GM23338 (cell line): ENCODE measurements at regions not wholly inside any gene's neighbourhood (a gene's known extent, or its start where the extent isn't known, plus 50 kb on each side); places are given as distances from the start of the nearest gene placed in this dataset.

Experiments used
- ATAC-seq: fragments of 200-7000 bp; cut with Tn5 transposase; 3 replicates; pipeline ENCODE4 v1.9.1; 2020
- DNase-seq: peaks from one replicate; pipeline ENCODE4 v3.0.0-alpha.2; 2015; ENCODE audit warnings: low spot score
- H2AFZ ChIP-seq: fragments of 200-600 bp; sonication (generic); 2 replicates; pipeline ENCODE4 v1.8.0; 2016; ENCODE audit warnings: antibody characterized with exemption, mild to moderate bottlenecking, moderate library complexity
- H3F3A ChIP-seq: fragments of 200-600 bp; sonication (generic); replicated peaks from 2 replicates; pipeline ENCODE4 v1.8.0; 2017; ENCODE audit warnings: antibody characterized with exemption, mixed run types, low read depth
- H3K27ac ChIP-seq: fragments of 200-600 bp; sonication (generic); 2 replicates; pipeline ENCODE4 v1.6.1; 2016; ENCODE audit warnings: low read depth
- H3K27me3 ChIP-seq: fragments of 200-600 bp; sonication (generic); 2 replicates; pipeline ENCODE4 v1.8.0; 2016; ENCODE audit warnings: mild to moderate bottlenecking, mixed run types, moderate library complexity; ENCODE audit not compliant: insufficient read depth
- H3K36me3 ChIP-seq: fragments of 200-600 bp; sonication (generic); 2 replicates; pipeline ENCODE4 v1.8.0; 2016; ENCODE audit warnings: mild to moderate bottlenecking; ENCODE audit not compliant: insufficient read depth
- H3K4me1 ChIP-seq: fragments of 200-600 bp; sonication (generic); 2 replicates; pipeline ENCODE4 v1.8.0; 2016; ENCODE audit warnings: mild to moderate bottlenecking, moderate library complexity; ENCODE audit not compliant: insufficient read depth
- H3K4me2 ChIP-seq: fragments of 200-600 bp; sonication (generic); 2 replicates; pipeline ENCODE4 v1.7.1; 2017; ENCODE audit warnings: mixed run types
- H3K4me3 ChIP-seq: fragments of 200-600 bp; sonication (generic); 2 replicates; pipeline ENCODE4 v1.6.1; 2016; ENCODE audit warnings: mixed run types
- H3K79me2 ChIP-seq: fragments of 200-600 bp; sonication (generic); replicated peaks from 2 replicates; pipeline ENCODE4 v1.8.0; 2017; ENCODE audit warnings: mild to moderate bottlenecking; ENCODE audit not compliant: insufficient read depth
- H3K9me2 ChIP-seq: fragments of 200-600 bp; sonication (generic); 2 replicates; pipeline ENCODE4 v1.8.0; 2017; ENCODE audit not compliant: insufficient read depth
- H4K20me1 ChIP-seq: fragments of 200-600 bp; sonication (generic); replicated peaks from 2 replicates; pipeline ENCODE4 v1.8.0; 2017; ENCODE audit warnings: mild to moderate bottlenecking; ENCODE audit not compliant: insufficient read depth
- H3K27ac Mint-ChIP-seq: 2 replicates; pipeline ENCODE4 v1.8.0; 2020; ENCODE audit warnings: inconsistent platforms, mild to moderate bottlenecking, moderate library complexity, mixed read lengths
- H3K27me3 Mint-ChIP-seq: 3 replicates; pipeline ENCODE4 v1.8.0; 2022; ENCODE audit warnings: low read depth, mild to moderate bottlenecking, moderate library complexity, mixed read lengths, inconsistent platforms; ENCODE audit not compliant: insufficient read depth, poor library complexity
- H3K36me3 Mint-ChIP-seq: 3 replicates; pipeline ENCODE4 v1.8.0; 2021; ENCODE audit warnings: low read depth, mild to moderate bottlenecking, inconsistent platforms, moderate library complexity, mixed read lengths
- H3K4me1 Mint-ChIP-seq: 3 replicates; pipeline ENCODE4 v1.8.0; 2020; ENCODE audit warnings: mild to moderate bottlenecking, inconsistent platforms, mixed read lengths
- H3K4me3 Mint-ChIP-seq: 3 replicates; pipeline ENCODE4 v1.8.0; 2021; ENCODE audit warnings: moderate library complexity, mild to moderate bottlenecking, inconsistent platforms, mixed read lengths
- H3K9me3 Mint-ChIP-seq: 3 replicates; pipeline ENCODE4 v1.8.0; 2020; ENCODE audit warnings: moderate library complexity, mild to moderate bottlenecking, inconsistent platforms, mixed read lengths
- EZH2 ChIP-seq: fragments of 200-600 bp; sonication (generic); IDR thresholded peaks from one replicate; pipeline ENCODE4 v1.8.0; 2017; ENCODE audit warnings: antibody characterized with exemption, mild to moderate bottlenecking, low read depth; ENCODE audit not compliant: unreplicated experiment
- EZH2phosphoT487 ChIP-seq: fragments of 200-600 bp; sonication (generic); IDR thresholded peaks from one replicate; pipeline ENCODE4 v1.8.1; 2018; ENCODE audit warnings: antibody characterized with exemption; ENCODE audit not compliant: unreplicated experiment
- JUNB ChIP-seq: IDR thresholded peaks from one replicate; pipeline ENCODE4 v1.6.1; 2016; ENCODE audit warnings: antibody characterized with exemption; ENCODE audit not compliant: unreplicated experiment
- POLR2AphosphoS5 ChIP-seq: IDR thresholded peaks from 2 replicates; pipeline ENCODE4 v1.6.1; 2016; ENCODE audit warnings: antibody characterized with exemption, low read depth
- STAT1 ChIP-seq: IDR thresholded peaks from one replicate; pipeline ENCODE4 v1.6.1; 2016; ENCODE audit warnings: antibody characterized with exemption; ENCODE audit not compliant: unreplicated experiment
- TF ChIP-seq, protein P1 (sequence below): IDR thresholded peaks from 2 replicates; pipeline ENCODE4 v1.6.1; 2016; ENCODE audit warnings: antibody characterized with exemption
- TF ChIP-seq, protein P2 (sequence below): IDR thresholded peaks from one replicate; pipeline ENCODE4 v1.6.1; 2018; ENCODE audit warnings: antibody characterized with exemption; ENCODE audit not compliant: unreplicated experiment
- TF ChIP-seq, protein P3 (sequence below), 2 experiments: fragments of 200-600 bp in 1 of 2; sonication (generic) in 1 of 2; conservative IDR thresholded peaks; 2 replicates each; pipeline versions ENCODE4 v1.5.1 to v1.6.1; 2016 to 2017; ENCODE audit warnings: antibody characterized with exemption in 2 of 2, low read depth in 2 of 2, mild to moderate bottlenecking in 2 of 2, moderate library complexity in 1 of 2

DNA sequence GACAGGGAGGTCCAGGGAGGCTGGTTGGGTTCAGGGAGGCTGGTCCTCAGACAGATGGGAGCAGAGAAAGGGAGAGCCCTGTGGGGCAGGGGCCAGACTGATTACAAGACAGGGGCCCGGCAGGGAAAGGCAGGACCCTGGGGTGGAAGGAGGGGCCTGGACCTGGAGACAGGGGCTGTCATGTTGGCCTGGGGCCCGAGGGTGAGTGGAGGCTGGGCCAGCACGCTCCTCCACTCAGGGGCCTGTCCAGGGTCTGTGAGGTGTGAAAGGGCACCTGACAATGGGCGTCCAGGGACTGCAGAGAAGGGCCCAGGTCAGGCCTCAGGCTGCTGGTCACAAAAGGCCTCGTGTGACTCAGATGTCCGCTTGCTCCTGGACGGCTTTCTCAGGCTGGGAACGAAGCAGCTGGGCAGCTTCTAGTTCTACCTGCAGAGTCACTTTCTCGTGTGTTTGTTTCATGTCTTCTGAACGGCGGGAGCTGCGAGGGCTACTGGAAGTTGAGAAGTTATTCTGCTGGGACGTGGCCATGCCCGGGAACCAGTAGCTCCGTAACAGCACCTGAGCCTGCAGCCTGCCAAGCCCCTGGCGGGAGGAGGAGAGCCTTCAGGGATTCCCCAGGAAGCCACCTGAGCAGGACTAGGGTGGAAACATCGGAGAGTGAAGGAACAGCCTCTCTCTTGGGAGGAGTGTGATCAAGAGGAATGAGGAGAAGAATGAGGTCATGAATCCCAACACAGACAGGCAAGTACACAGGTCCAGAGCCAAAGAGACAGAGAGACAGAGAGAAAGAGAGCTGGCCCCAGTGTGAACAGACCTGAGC lies 65.8 kb downstream of the KLF6 start:
- H3K4me3 Mint-ChIP-seq, result no peak overlapping the region
- H3K4me3 ChIP-seq, result no peak overlapping the region
- no peaks in the 10 kb centered on the region for H3F3A ChIP-seq
- ATAC-seq (no peak), DNase-seq (no peak)
- H4K20me1 ChIP-seq, result no peaks in the 10 kb centered on the region
- no peaks in the 10 kb centered on the region for H3K27me3 ChIP-seq
- peaks cover 11% of the 10 kb centered on the region; the same call in 1 of the 2 replicates for H3K9me2 ChIP-seq
- no peaks in the 10 kb centered on the region for H3K79me2 ChIP-seq
- H3K36me3 Mint-ChIP-seq, result no peaks in the 10 kb centered on the region
- H3K4me1 Mint-ChIP-seq, result no peaks in the 10 kb centered on the region
- H3K36me3 ChIP-seq, result no peaks in the 10 kb centered on the region
- H2AFZ ChIP-seq, result no peak overlapping the region
- peaks cover 2% of the 10 kb centered on the region for H3K27me3 Mint-ChIP-seq
- no peaks in the 10 kb centered on the region for H3K9me3 Mint-ChIP-seq
- H3K27ac ChIP-seq, result no peak overlapping the region
- H3K4me1 ChIP-seq, result no peaks in the 10 kb centered on the region
- H3K4me2 ChIP-seq, result no peak overlapping the region
- TF ChIP-seq JUNB (no peak), EZH2 (no peak), STAT1 (no peak)
- TF ChIP-seq, protein P1, sequence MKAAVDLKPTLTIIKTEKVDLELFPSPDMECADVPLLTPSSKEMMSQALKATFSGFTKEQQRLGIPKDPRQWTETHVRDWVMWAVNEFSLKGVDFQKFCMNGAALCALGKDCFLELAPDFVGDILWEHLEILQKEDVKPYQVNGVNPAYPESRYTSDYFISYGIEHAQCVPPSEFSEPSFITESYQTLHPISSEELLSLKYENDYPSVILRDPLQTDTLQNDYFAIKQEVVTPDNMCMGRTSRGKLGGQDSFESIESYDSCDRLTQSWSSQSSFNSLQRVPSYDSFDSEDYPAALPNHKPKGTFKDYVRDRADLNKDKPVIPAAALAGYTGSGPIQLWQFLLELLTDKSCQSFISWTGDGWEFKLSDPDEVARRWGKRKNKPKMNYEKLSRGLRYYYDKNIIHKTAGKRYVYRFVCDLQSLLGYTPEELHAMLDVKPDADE, result no peak
- no peak overlapping the region for H3K27ac Mint-ChIP-seq

DNA sequence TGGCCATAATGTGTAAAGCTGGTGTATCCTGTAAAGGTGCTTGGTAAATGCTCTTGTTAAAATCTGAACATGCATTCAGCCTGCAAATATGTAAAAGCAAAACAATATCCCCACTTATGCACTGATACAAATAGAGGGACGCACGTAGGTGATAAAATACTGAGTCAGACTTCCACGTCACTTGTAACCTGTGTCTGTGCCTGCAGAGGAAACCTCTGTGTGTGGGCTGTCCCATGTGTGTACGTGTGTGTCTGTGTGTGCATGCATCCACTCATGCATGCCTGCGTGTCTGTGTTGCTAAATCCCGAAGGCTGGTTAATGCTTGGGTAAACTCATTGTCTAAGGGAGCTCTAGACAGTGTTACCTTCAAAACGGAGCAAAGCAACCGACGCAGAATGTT lies 68.9 kb downstream of the KLF6 start:
- H3K4me1 ChIP-seq, result no peaks in the 10 kb centered on the region
- no peaks in the 10 kb centered on the region for H3K79me2 ChIP-seq
- no peaks in the 10 kb centered on the region for H3K36me3 ChIP-seq
- Mint-ChIP-seq H3K9me3 (peaks cover 8% of the 10 kb centered on the region; the same call in 2 of the 3 replicates), H3K4me3 (no peak overlapping the region), H3K27ac (no peak overlapping the region), H3K36me3 (no peaks in the 10 kb centered on the region), H3K27me3 (peaks cover 2% of the 10 kb centered on the region), H3K4me1 (no peaks in the 10 kb centered on the region)
- H2AFZ ChIP-seq, result no peak overlapping the region
- H4K20me1 ChIP-seq, result no peaks in the 10 kb centered on the region
- H3F3A ChIP-seq, result no peaks in the 10 kb centered on the region
- H3K4me3 ChIP-seq, result no peak overlapping the region
- no peak for DNase-seq
- no peak for ATAC-seq
- H3K27ac ChIP-seq, result no peak overlapping the region
- H3K9me2 ChIP-seq, result peaks cover 5% of the 10 kb centered on the region; the same call in 1 of the 2 replicates
- no peaks in the 10 kb centered on the region for H3K27me3 ChIP-seq
- H3K4me2 ChIP-seq, result no peak overlapping the region
- TF ChIP-seq, protein P2, sequence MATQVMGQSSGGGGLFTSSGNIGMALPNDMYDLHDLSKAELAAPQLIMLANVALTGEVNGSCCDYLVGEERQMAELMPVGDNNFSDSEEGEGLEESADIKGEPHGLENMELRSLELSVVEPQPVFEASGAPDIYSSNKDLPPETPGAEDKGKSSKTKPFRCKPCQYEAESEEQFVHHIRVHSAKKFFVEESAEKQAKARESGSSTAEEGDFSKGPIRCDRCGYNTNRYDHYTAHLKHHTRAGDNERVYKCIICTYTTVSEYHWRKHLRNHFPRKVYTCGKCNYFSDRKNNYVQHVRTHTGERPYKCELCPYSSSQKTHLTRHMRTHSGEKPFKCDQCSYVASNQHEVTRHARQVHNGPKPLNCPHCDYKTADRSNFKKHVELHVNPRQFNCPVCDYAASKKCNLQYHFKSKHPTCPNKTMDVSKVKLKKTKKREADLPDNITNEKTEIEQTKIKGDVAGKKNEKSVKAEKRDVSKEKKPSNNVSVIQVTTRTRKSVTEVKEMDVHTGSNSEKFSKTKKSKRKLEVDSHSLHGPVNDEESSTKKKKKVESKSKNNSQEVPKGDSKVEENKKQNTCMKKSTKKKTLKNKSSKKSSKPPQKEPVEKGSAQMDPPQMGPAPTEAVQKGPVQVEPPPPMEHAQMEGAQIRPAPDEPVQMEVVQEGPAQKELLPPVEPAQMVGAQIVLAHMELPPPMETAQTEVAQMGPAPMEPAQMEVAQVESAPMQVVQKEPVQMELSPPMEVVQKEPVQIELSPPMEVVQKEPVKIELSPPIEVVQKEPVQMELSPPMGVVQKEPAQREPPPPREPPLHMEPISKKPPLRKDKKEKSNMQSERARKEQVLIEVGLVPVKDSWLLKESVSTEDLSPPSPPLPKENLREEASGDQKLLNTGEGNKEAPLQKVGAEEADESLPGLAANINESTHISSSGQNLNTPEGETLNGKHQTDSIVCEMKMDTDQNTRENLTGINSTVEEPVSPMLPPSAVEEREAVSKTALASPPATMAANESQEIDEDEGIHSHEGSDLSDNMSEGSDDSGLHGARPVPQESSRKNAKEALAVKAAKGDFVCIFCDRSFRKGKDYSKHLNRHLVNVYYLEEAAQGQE, result no peak
- TF ChIP-seq, protein P3, sequence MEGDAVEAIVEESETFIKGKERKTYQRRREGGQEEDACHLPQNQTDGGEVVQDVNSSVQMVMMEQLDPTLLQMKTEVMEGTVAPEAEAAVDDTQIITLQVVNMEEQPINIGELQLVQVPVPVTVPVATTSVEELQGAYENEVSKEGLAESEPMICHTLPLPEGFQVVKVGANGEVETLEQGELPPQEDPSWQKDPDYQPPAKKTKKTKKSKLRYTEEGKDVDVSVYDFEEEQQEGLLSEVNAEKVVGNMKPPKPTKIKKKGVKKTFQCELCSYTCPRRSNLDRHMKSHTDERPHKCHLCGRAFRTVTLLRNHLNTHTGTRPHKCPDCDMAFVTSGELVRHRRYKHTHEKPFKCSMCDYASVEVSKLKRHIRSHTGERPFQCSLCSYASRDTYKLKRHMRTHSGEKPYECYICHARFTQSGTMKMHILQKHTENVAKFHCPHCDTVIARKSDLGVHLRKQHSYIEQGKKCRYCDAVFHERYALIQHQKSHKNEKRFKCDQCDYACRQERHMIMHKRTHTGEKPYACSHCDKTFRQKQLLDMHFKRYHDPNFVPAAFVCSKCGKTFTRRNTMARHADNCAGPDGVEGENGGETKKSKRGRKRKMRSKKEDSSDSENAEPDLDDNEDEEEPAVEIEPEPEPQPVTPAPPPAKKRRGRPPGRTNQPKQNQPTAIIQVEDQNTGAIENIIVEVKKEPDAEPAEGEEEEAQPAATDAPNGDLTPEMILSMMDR (conservative IDR thresholded peaks at IDR 0.05; ENCODE audit: low read depth in 2 of 2), result no peak
- TF ChIP-seq POLR2AphosphoS5 (no peak), EZH2phosphoT487 (no peak), STAT1 (no peak)
